ENCODE measurements at regions not wholly inside any gene's neighbourhood (a gene's known extent, or its start where the extent isn't known, plus 50 kb on each side); places are given as distances from the start of the nearest gene placed in this dataset.

GRCh38 chr13:40023595-40024203, 368.2 kb downstream of the COG6 start:
- Histone ChIP-seq H3K36me3 (ENCODE audit: control insufficient read depth, insufficient read depth, low read length) (no peaks in the 10 kb centered on the region), H3K9me1 (ENCODE audit: control insufficient read depth, insufficient read depth, low read length) (no peaks in the 10 kb centered on the region), H3K27ac (ENCODE audit: extremely low read depth, low read depth, low read length) (no peak overlapping the region), H3K27me3 (ENCODE audit: control insufficient read depth in 2 of 2, insufficient read depth in 2 of 2, low read length in 2 of 2) (no peaks in the 10 kb centered on the region), H3K4me2 (ENCODE audit: insufficient read depth, low read length) (no peak overlapping the region), H3K4me3 (no peak overlapping the region), H3K9ac (ENCODE audit: insufficient read depth in 1 of 2, low read depth in 2 of 2, low read length in 2 of 2) (no peak overlapping the region), H2AFZ (ENCODE audit: low read depth, low read length) (no peak overlapping the region), H4K20me1 (replicated peaks; ENCODE audit: control insufficient read depth, insufficient read depth, low read length) (no peaks in the 10 kb centered on the region), H3K79me2 (ENCODE audit: control insufficient read depth, insufficient read depth, low read length) (no peaks in the 10 kb centered on the region), H3K4me1 (replicated peaks in 1 of 2; ENCODE audit: control insufficient read depth in 2 of 2, insufficient read depth in 2 of 2, low read length in 2 of 2) (no peaks in the 10 kb centered on the region), H3K9me3 (replicated peaks; ENCODE audit: control insufficient read depth, insufficient read depth, low read depth, low read length) (no peaks in the 10 kb centered on the region)
- WGBS (ENCODE audit: insufficient coverage, low coverage, missing lambda C conversion rate) = 0% methylated on average over 3 of the region's 3 CpGs
- no peak for FAIRE-seq
- no TSS peak for BruUV-seq (replicated peaks)
- intact Hi-C loops (cut with micrococcal nuclease) = no loop called here
- no peak for DNase-seq (ENCODE audit: extremely low read depth in 1 of 4, low spot score in 3 of 4)
- in situ Hi-C loops (cut with MboI) = no loop called here
- ChIA-PET CTCF (ENCODE audit: low intra/inter-chr PET ratio) (no interaction called here), POLR2A (no interaction called here)
- TF ChIP-seq BRF2 (IDR thresholded peaks at IDR 0.05; ENCODE audit: borderline replicate concordance, insufficient read depth, insufficient read length) = no peak
- no peak for TF ChIP-seq ZNF644 (tag; IDR thresholded peaks at IDR 0.05; ENCODE audit: low read depth)
- no peak for TF ChIP-seq KHSRP (IDR thresholded peaks at IDR 0.05)
- TF ChIP-seq ZNF175 (CRISPR knock-in tag; IDR thresholded peaks at IDR 0.05; ENCODE audit: low read depth) = no peak
- TF ChIP-seq NCOA4 (IDR thresholded peaks at IDR 0.05; ENCODE audit: partially characterized antibody) = no peak
- no peak for TF ChIP-seq SPI1 (IDR thresholded peaks at IDR 0.05; ENCODE audit: borderline replicate concordance, low read depth, low read length)
- no peak for TF ChIP-seq FOXP4 (CRISPR knock-in tag; IDR thresholded peaks at IDR 0.05; ENCODE audit: borderline replicate concordance)
- no peak for TF ChIP-seq ZNF75A (CRISPR knock-in tag; IDR thresholded peaks at IDR 0.05)
- TF ChIP-seq ZNF197 (CRISPR knock-in tag; IDR thresholded peaks at IDR 0.05; ENCODE audit: low read depth) = no peak
- no peak for TF ChIP-seq MCM5 (IDR thresholded peaks at IDR 0.05; ENCODE audit: low read depth)
- no peak for ATAC-seq
